Lung (tissue), 11 donors: ENCODE measurements at regions not wholly inside any gene's neighbourhood (a gene's known extent, or its start where the extent isn't known, plus 50 kb on each side); places are given as distances from the start of the nearest gene placed in this dataset.

Experiments
- ATAC-seq: fragments of 200-7000 bp; cut with Tn5 transposase; one replicate; pipeline ENCODE4 v1.9.1; 2020; ENCODE audit warnings: moderate number of reproducible peaks; ENCODE audit not compliant: insufficient read depth, low FRiP score
- DNase-seq, 3 donors: peaks; one replicate each; pipeline ENCODE4 v3.0.0-alpha.2; 2013 to 2017
- H3K27ac ChIP-seq, 2 donors: one replicate each; pipeline ENCODE4 v1.5.1; 2013; ENCODE audit warnings: mild to moderate bottlenecking in 2 of 2, moderate library complexity in 2 of 2, control low read depth in 1 of 2, inconsistent platforms in 1 of 2, low read depth in 1 of 2, low read length in 1 of 2
- H3K27me3 ChIP-seq, 3 donors: one replicate each; pipeline ENCODE4 v1.5.1; 2013; ENCODE audit warnings: low read length in 2 of 3; ENCODE audit not compliant: control insufficient read depth in 3 of 3, insufficient read depth in 3 of 3
- H3K36me3 ChIP-seq, 4 donors: one replicate each; pipeline ENCODE4 v1.5.1; 2013; ENCODE audit warnings: low read length in 4 of 4, mild to moderate bottlenecking in 1 of 4, moderate library complexity in 1 of 4; ENCODE audit not compliant: control insufficient read depth in 4 of 4, insufficient read depth in 4 of 4
- H3K4me1 ChIP-seq, 5 donors: one replicate each; pipeline ENCODE4 v1.5.1; 2013; ENCODE audit warnings: low read length in 5 of 5, mild to moderate bottlenecking in 2 of 5, moderate library complexity in 1 of 5; ENCODE audit not compliant: control insufficient read depth in 5 of 5, insufficient read depth in 5 of 5
- H3K4me3 ChIP-seq: one replicate; pipeline ENCODE4 v1.5.1; 2013; ENCODE audit warnings: mild to moderate bottlenecking, control low read depth, moderate library complexity
- H3K9ac ChIP-seq, 2 donors: one replicate each; pipeline ENCODE4 v1.5.1; 2013; ENCODE audit warnings: low read length in 2 of 2, control low read depth in 1 of 2; ENCODE audit not compliant: insufficient read depth in 1 of 2
- H3K9me3 ChIP-seq, 4 donors: one replicate each; pipeline ENCODE4 v1.5.1; 2013; ENCODE audit warnings: low read length in 3 of 4, mild to moderate bottlenecking in 1 of 4, moderate library complexity in 1 of 4; ENCODE audit not compliant: control insufficient read depth in 4 of 4, insufficient read depth in 3 of 4
- CTCF ChIP-seq: IDR thresholded peaks from 2 replicates; pipeline ENCODE4 v1.5.1; 2012; ENCODE audit warnings: mild to moderate bottlenecking; ENCODE audit errors: control extremely low read depth, extremely low read depth
- WGBS, 2 donors: extraction: QIAGEN DNeasy Blood & Tissue Kit; methylation state at CpG; one replicate each; pipeline ENCODE4 v1.1.7; 2013; 5-methylcytosine and 5-hydroxymethylcytosine counted together
- donor health status: control.
- donor health status: control.
- donor health status: Bipolar disorder and iron deficiency.
- donor health status: healthy.
- donor health status: DM: yes; HTN: yes; CAD: no.

- peaks cover 0 to 6% (median 0%) of the 10 kb centered on the region in 3 donors for H3K27me3 ChIP-seq
- no peak overlapping the region for H3K9ac ChIP-seq
- no peak overlapping the region for H3K27ac ChIP-seq
- WGBS, 2 donors = 88 to 93% methylated on average over 1 of the region's 1 CpG
- DNase-seq = no peak
- no peak overlapping the region for H3K4me3 ChIP-seq
- no peaks in the 10 kb centered on the region for H3K4me1 ChIP-seq
- TF ChIP-seq CTCF = no peak
- ATAC-seq = no peak
- H3K36me3 ChIP-seq = no peaks in the 10 kb centered on the region
- peaks cover 0 to 3% (median 0%) of the 10 kb centered on the region in 4 donors for H3K9me3 ChIP-seq
Measured at GRCh38 chr16:55029509-55029908, 98.8 kb downstream of the IRX5 start.

GRCh38 chr16:55030944-55031343, 100.3 kb downstream of the IRX5 start:
- Histone ChIP-seq H3K36me3 (no peaks in the 10 kb centered on the region), H3K27me3 (peaks cover 0 to 6% (median 1%) of the 10 kb centered on the region in 3 donors), H3K9me3 (peaks cover 0 to 3% (median 0%) of the 10 kb centered on the region in 4 donors), H3K4me1 (peaks cover 0 to 4% (median 0%) of the 10 kb centered on the region in 5 donors), H3K9ac (no peak overlapping the region), H3K27ac (no peak overlapping the region), H3K4me3 (no peak overlapping the region)
- DNase-seq (no peak), ATAC-seq (no peak)
- 67 to 72% methylated on average over 5 of the region's 5 CpGs for WGBS, 2 donors
- no peak for TF ChIP-seq CTCF

GRCh38 chr16:55031481-55031880, 100.8 kb downstream of the IRX5 start:
- WGBS, 2 donors = 78 to 83% methylated on average over 6 of the region's 6 CpGs
- no peak for TF ChIP-seq CTCF
- Histone ChIP-seq H3K36me3 (no peaks in the 10 kb centered on the region), H3K27ac (no peak overlapping the region), H3K9ac (no peak overlapping the region), H3K4me1 (peaks cover 0 to 4% (median 0%) of the 10 kb centered on the region in 5 donors), H3K4me3 (no peak overlapping the region), H3K9me3 (peaks cover 0 to 3% (median 0%) of the 10 kb centered on the region in 4 donors), H3K27me3 (peaks cover 0 to 6% (median 4%) of the 10 kb centered on the region in 3 donors)
- no peak for ATAC-seq
- DNase-seq = no peak
